Heart right ventricle (tissue), 16 donors: ENCODE measurements at regions not wholly inside any gene's neighbourhood (a gene's known extent, or its start where the extent isn't known, plus 50 kb on each side); places are given as distances from the start of the nearest gene placed in this dataset.

Experiments
- ATAC-seq, 8 donors: fragments of 200-7000 bp; cut with Tn5 transposase; one replicate each; pipeline ENCODE4 v1.9.1; 2020; ENCODE audit warnings: mild to moderate bottlenecking in 8 of 8, moderate library complexity in 8 of 8, moderate number of reproducible peaks in 1 of 8
- DNase-seq, 2 donors: peaks; one replicate each; pipeline ENCODE4 v3.0.0-alpha.2; 2020
- H3K27ac ChIP-seq, 10 donors: fragments of 200-600 bp; sonication (generic) in 2 of 10; one replicate each; pipeline versions ENCODE4 v1.5.0 to v1.8.0; 2020 to 2022; ENCODE audit warnings: mild to moderate bottlenecking in 3 of 10
- H3K27me3 ChIP-seq, 7 donors: fragments of 200-600 bp; one replicate each; pipeline ENCODE4 v1.8.0; 2021 to 2022; ENCODE audit warnings: mild to moderate bottlenecking in 2 of 7
- H3K36me3 ChIP-seq, 9 donors: fragments of 200-600 bp; sonication (generic) in 1 of 9; one replicate each; pipeline versions ENCODE4 v1.5.0 to v1.8.0; 2020 to 2022; ENCODE audit warnings: mild to moderate bottlenecking in 2 of 9
- H3K4me1 ChIP-seq, 9 donors: fragments of 200-600 bp; sonication (generic) in 1 of 9; one replicate each; pipeline versions ENCODE4 v1.5.0 to v1.8.0; 2020 to 2022; ENCODE audit warnings: mild to moderate bottlenecking in 4 of 9
- H3K4me3 ChIP-seq, 10 donors: fragments of 200-600 bp; sonication (generic) in 2 of 10; one replicate each; pipeline versions ENCODE4 v1.5.0 to v1.8.0; 2020 to 2022; ENCODE audit warnings: mild to moderate bottlenecking in 7 of 10, moderate library complexity in 2 of 10
- H3K9me3 ChIP-seq, 11 donors: fragments of 200-600 bp in 10 of 11; sonication (generic) in 2 of 11; one replicate each; pipeline versions ENCODE4 v1.5.0 to v1.8.0; 2013 to 2022; ENCODE audit warnings: mild to moderate bottlenecking in 2 of 11, control low read depth in 1 of 11, moderate library complexity in 1 of 11
- CTCF ChIP-seq, 9 donors: fragments of 200-600 bp; sonication (generic) in 2 of 9; IDR thresholded peaks; one replicate each; pipeline versions ENCODE4 v1.5.0 to v1.8.0; 2021 to 2022; ENCODE audit warnings: antibody characterized with exemption in 9 of 9, mild to moderate bottlenecking in 5 of 9, moderate library complexity in 1 of 9
- WGBS, 2 donors: extraction: QIAGEN DNeasy Blood & Tissue Kit; methylation state at CpG; one replicate each; pipeline ENCODE4 v1.1.7; 2013; ENCODE audit warnings: inconsistent platforms in 1 of 2; 5-methylcytosine and 5-hydroxymethylcytosine counted together
- intact Hi-C, 10 donors: fragments of 100-400 bp; cut with DNase I; formaldehyde crosslinking; loops; one replicate each; pipeline versions ENCODE4 v1.11.1 to v1.14.2; 2022
- donor health status: Arrhythmogenic right ventricular cardiomyopathy.
- donor health status: ischemic (EF 13 %, LVEDD 7.1; RV severe dilation, severe dysfunction).
- donor health status: healthy with polysubstance abuse.
- donor health status: DM: no; HTN: yes; CAD: no.
- donor health status: DM: no; HTN: no; CAD: no.
- donor health status: ischemic (EF 25% LVEDD 6.9; RV normal size, moderate dysfunction).
- donor health status: ischemic (EF 25% LVEDD 5.7; RV mildly dilated, moderate dysfunction).
- donor health status: healthy.
- donor health status: DM: yes; HTN: yes; CAD: no.
- donor health status: Ischemic cardiomyopathy.
- donor health status: ischemic (EF 35%, LVEDD 5.7; RV mildly dilated, moderate dysfunction).
- donor health status: nonischemic (EF 11% LVEDD 7.7; RV severe dilation, severe dysfunction).
- donor health status: DM: yes; HTN: yes; CAD: no.
- donor health status: PGD.
- donor health status: ischemic (EF 29% LVEDD 5.4; RV normal size, mild dysfunction).
- donor health status: nonischemic (EF 23%, LVEDD 6.1; RV moderate dilation, normal function).

GRCh38 chr1:199859491-199859933 is 168.0 kb upstream of the NR5A2 start:
- no peak for TF ChIP-seq CTCF (IDR thresholded peaks at IDR 0.05)
- ATAC-seq (peak in 7 of 8 donors; percentile 29 to 90 (median 78)), DNase-seq (peak in 1 of 2 donors; percentile 7)
- no peaks in the 10 kb centered on the region for H3K36me3 ChIP-seq
- peak overlapping the region in 2 of 10 donors; percentile 8 to 88 for H3K27ac ChIP-seq
- H3K4me3 ChIP-seq, result no peak overlapping the region
- H3K27me3 ChIP-seq, result peaks cover 0 to 4% (median 0%) of the 10 kb centered on the region in 7 donors
- intact Hi-C loops, result no loop called here
- no peaks in the 10 kb centered on the region for H3K9me3 ChIP-seq
- 23 to 37% methylated on average over 3 of the region's 3 CpGs for WGBS, 2 donors
- peaks cover 0 to 42% (median 0%) of the 10 kb centered on the region in 9 donors for H3K4me1 ChIP-seq

- no peak overlapping the region for H3K4me3 ChIP-seq
- ATAC-seq (no peak), DNase-seq (no peak)
- H3K36me3 ChIP-seq, result no peaks in the 10 kb centered on the region
- no peak for TF ChIP-seq CTCF (IDR thresholded peaks at IDR 0.05)
- intact Hi-C loops, result no loop called here
- peaks cover 0 to 12% (median 0%) of the 10 kb centered on the region in 7 donors for H3K27me3 ChIP-seq
- no peak overlapping the region for H3K27ac ChIP-seq
- WGBS, 2 donors, result 68 to 72% methylated on average over 3 of the region's 3 CpGs
- H3K4me1 ChIP-seq, result peaks cover 0 to 35% (median 0%) of the 10 kb centered on the region in 9 donors
- H3K9me3 ChIP-seq, result no peaks in the 10 kb centered on the region
Observed at GRCh38 chr1:199861020-199861795, 166.3 kb upstream of the NR5A2 start.

DNA sequence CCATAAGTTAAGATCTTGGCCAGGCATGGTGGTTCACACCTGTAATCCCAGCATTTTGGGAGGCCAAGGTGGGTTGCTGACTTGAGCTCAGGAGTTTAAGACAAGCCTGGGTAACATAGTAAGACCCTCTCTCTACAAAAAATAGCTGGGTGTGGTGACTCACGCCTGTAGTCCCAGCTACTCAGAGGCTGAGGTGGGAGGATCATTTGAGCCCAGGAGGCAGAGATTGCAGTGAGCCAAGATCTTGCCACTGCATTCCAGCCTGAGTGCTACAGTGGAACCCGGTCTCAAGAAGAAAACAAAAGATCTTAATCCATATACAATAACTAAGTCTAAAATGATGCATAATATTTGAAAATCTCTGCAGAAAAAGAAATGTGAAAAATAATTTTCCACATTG is 165.5 kb upstream of the NR5A2 start:
- WGBS, 2 donors, result 79 to 83% methylated on average over 2 of the region's 2 CpGs
- DNase-seq, result no peak
- Histone ChIP-seq H3K4me3 (no peak overlapping the region), H3K27ac (no peak overlapping the region), H3K9me3 (no peaks in the 10 kb centered on the region), H3K27me3 (peaks cover 0 to 12% (median 0%) of the 10 kb centered on the region in 7 donors), H3K4me1 (peaks cover 0 to 26% (median 0%) of the 10 kb centered on the region in 9 donors), H3K36me3 (no peaks in the 10 kb centered on the region)
- intact Hi-C loops, result no loop called here
- no peak for ATAC-seq
- TF ChIP-seq CTCF (IDR thresholded peaks at IDR 0.05), result no peak

GRCh38 chr1:199866210-199866617 is 161.3 kb upstream of the NR5A2 start:
- Histone ChIP-seq H3K4me3 (no peak overlapping the region), H3K36me3 (no peaks in the 10 kb centered on the region), H3K27me3 (peaks cover 0 to 12% (median 0%) of the 10 kb centered on the region in 7 donors), H3K27ac (no peak overlapping the region), H3K9me3 (no peaks in the 10 kb centered on the region), H3K4me1 (peaks cover 0 to 6% (median 0%) of the 10 kb centered on the region in 9 donors)
- no peak for TF ChIP-seq CTCF (IDR thresholded peaks at IDR 0.05)
- ATAC-seq (no peak), DNase-seq (no peak)
- whole genome bisulfite sequencing, 2 donors, result 63 to 65% methylated on average over 5 of the region's 5 CpGs
- intact Hi-C loops, result no loop called here
